ENCODE measurements at regions not wholly inside any gene's neighbourhood (a gene's known extent, or its start where the extent isn't known, plus 50 kb on each side); places are given as distances from the start of the nearest gene placed in this dataset.

DNA sequence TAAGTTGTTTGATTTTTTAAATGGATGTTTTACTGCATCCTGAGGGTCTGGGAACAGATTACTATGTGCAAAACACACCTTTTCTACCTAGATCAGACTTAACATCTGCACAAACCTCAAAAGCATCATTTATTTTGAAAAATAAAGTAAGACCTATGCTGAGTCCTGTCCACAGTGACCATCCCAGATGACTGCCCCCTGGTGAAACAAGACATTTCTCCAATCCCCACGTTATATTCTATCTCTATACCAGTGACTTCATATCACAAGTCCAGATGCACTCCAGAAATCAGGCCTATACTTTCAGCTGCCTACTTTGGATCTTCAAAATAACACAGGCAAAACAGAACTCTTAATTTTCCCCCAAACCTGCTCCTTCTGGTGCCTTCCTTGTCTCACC lies 143.2 kb downstream of the P2RY1 start:
- no peak for TF ChIP-seq POLR2A (IDR thresholded peaks at IDR 0.05)
- TF ChIP-seq, protein P1, sequence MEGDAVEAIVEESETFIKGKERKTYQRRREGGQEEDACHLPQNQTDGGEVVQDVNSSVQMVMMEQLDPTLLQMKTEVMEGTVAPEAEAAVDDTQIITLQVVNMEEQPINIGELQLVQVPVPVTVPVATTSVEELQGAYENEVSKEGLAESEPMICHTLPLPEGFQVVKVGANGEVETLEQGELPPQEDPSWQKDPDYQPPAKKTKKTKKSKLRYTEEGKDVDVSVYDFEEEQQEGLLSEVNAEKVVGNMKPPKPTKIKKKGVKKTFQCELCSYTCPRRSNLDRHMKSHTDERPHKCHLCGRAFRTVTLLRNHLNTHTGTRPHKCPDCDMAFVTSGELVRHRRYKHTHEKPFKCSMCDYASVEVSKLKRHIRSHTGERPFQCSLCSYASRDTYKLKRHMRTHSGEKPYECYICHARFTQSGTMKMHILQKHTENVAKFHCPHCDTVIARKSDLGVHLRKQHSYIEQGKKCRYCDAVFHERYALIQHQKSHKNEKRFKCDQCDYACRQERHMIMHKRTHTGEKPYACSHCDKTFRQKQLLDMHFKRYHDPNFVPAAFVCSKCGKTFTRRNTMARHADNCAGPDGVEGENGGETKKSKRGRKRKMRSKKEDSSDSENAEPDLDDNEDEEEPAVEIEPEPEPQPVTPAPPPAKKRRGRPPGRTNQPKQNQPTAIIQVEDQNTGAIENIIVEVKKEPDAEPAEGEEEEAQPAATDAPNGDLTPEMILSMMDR (IDR thresholded peaks at IDR 0.05): no peak

Data from transverse colon (tissue), 3 donors.